Osteocyte (in vitro differentiated cells): ENCODE measurements at regions not wholly inside any gene's neighbourhood (a gene's known extent, or its start where the extent isn't known, plus 50 kb on each side); places are given as distances from the start of the nearest gene placed in this dataset.

Experiments
- DNase-seq: peaks from one replicate; pipeline ENCODE4 v3.0.0; 2021; ENCODE audit warnings: mixed read lengths; ENCODE audit not compliant: unreplicated experiment; ENCODE audit errors: extremely low spot score
- H3K27ac Mint-ChIP-seq: one replicate; pipeline ENCODE4 v1.8.0; 2021; ENCODE audit warnings: mild to moderate bottlenecking, mixed read lengths; ENCODE audit not compliant: unreplicated experiment
- H3K27me3 Mint-ChIP-seq: one replicate; pipeline ENCODE4 v1.8.0; 2021; ENCODE audit warnings: mixed read lengths; ENCODE audit not compliant: unreplicated experiment
- H3K36me3 Mint-ChIP-seq: one replicate; pipeline ENCODE4 v1.8.0; 2021; ENCODE audit warnings: mixed read lengths; ENCODE audit not compliant: unreplicated experiment
- H3K4me1 Mint-ChIP-seq: one replicate; pipeline ENCODE4 v1.8.0; 2021; ENCODE audit warnings: mixed read lengths; ENCODE audit not compliant: unreplicated experiment
- H3K4me3 Mint-ChIP-seq: one replicate; pipeline ENCODE4 v1.8.0; 2021; ENCODE audit warnings: mild to moderate bottlenecking, moderate library complexity, mixed read lengths; ENCODE audit not compliant: unreplicated experiment
- H3K9me3 Mint-ChIP-seq: one replicate; pipeline ENCODE4 v1.8.0; 2021; ENCODE audit warnings: mixed read lengths; ENCODE audit not compliant: unreplicated experiment
- TF ChIP-seq, protein P1 (sequence below): fragments of 200-600 bp; sonication (generic); IDR thresholded peaks from 2 replicates; pipeline ENCODE4 v1.5.0; 2021; ENCODE audit warnings: antibody characterized with exemption, mild to moderate bottlenecking, moderate library complexity

GRCh38 chr20:24829649-24830370 lies 119.3 kb upstream of the CST7 start:
- Mint-ChIP-seq H3K27me3 (peaks cover 3% of the 10 kb centered on the region), H3K9me3 (no peaks in the 10 kb centered on the region), H3K4me1 (no peaks in the 10 kb centered on the region), H3K36me3 (no peaks in the 10 kb centered on the region), H3K27ac (no peak overlapping the region), H3K4me3 (no peak overlapping the region)
- peak; percentile 65 for DNase-seq
- TF ChIP-seq, protein P1, sequence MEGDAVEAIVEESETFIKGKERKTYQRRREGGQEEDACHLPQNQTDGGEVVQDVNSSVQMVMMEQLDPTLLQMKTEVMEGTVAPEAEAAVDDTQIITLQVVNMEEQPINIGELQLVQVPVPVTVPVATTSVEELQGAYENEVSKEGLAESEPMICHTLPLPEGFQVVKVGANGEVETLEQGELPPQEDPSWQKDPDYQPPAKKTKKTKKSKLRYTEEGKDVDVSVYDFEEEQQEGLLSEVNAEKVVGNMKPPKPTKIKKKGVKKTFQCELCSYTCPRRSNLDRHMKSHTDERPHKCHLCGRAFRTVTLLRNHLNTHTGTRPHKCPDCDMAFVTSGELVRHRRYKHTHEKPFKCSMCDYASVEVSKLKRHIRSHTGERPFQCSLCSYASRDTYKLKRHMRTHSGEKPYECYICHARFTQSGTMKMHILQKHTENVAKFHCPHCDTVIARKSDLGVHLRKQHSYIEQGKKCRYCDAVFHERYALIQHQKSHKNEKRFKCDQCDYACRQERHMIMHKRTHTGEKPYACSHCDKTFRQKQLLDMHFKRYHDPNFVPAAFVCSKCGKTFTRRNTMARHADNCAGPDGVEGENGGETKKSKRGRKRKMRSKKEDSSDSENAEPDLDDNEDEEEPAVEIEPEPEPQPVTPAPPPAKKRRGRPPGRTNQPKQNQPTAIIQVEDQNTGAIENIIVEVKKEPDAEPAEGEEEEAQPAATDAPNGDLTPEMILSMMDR = no peak

- no peaks in the 10 kb centered on the region for H3K36me3 Mint-ChIP-seq
- no peak overlapping the region for H3K4me3 Mint-ChIP-seq
- H3K9me3 Mint-ChIP-seq = no peaks in the 10 kb centered on the region
- TF ChIP-seq, protein P1 = no peak
- H3K27me3 Mint-ChIP-seq = peaks cover 3% of the 10 kb centered on the region
- no peak for DNase-seq
- no peaks in the 10 kb centered on the region for H3K4me1 Mint-ChIP-seq
- H3K27ac Mint-ChIP-seq = no peak overlapping the region
Measured at GRCh38 chr20:24830649-24831048, 118.4 kb upstream of the CST7 start.

DNA sequence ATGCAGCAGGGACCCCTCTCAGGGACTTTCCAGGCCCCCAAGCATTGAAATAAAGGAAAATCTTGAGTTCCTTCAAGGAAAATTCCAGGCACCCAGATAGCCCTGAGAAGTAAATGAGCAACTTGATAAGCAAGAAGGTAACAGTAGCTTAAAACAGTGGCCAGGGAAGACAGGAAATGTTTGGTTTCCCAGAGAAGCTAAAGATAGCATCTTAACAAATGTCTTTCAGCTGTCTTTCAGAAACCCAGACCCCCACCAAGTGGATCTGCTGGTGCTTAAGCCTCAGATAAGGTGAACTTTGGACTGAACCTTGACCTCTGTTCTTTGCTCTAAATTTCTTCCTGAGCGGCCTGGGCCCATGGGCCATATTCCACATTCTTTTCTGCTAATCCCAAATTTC lies 117.8 kb upstream of the CST7 start:
- no peaks in the 10 kb centered on the region for H3K36me3 Mint-ChIP-seq
- H3K9me3 Mint-ChIP-seq = no peaks in the 10 kb centered on the region
- no peak overlapping the region for H3K4me3 Mint-ChIP-seq
- no peak for DNase-seq
- H3K27me3 Mint-ChIP-seq = peaks cover 3% of the 10 kb centered on the region
- TF ChIP-seq, protein P1 = no peak
- no peak overlapping the region for H3K27ac Mint-ChIP-seq
- no peaks in the 10 kb centered on the region for H3K4me1 Mint-ChIP-seq

- Mint-ChIP-seq H3K27me3 (peaks cover 3% of the 10 kb centered on the region), H3K27ac (no peak overlapping the region), H3K36me3 (no peaks in the 10 kb centered on the region), H3K9me3 (no peaks in the 10 kb centered on the region), H3K4me1 (no peaks in the 10 kb centered on the region), H3K4me3 (no peak overlapping the region)
- TF ChIP-seq, protein P1 = no peak
- DNase-seq = peak; percentile 46
Measured at GRCh38 chr20:24832518-24832917, 116.6 kb upstream of the CST7 start.

- TF ChIP-seq, protein P1 = no peak
- H3K27me3 Mint-ChIP-seq = peaks cover 3% of the 10 kb centered on the region
- no peaks in the 10 kb centered on the region for H3K4me1 Mint-ChIP-seq
- no peaks in the 10 kb centered on the region for H3K36me3 Mint-ChIP-seq
- no peaks in the 10 kb centered on the region for H3K9me3 Mint-ChIP-seq
- no peak overlapping the region for H3K27ac Mint-ChIP-seq
- no peak overlapping the region for H3K4me3 Mint-ChIP-seq
- DNase-seq = peak; percentile 72
Measured at GRCh38 chr20:24833592-24833991, 115.5 kb upstream of the CST7 start.
